GM19035 (cell line): ENCODE measurements at regions not wholly inside any gene's neighbourhood (a gene's known extent, or its start where the extent isn't known, plus 50 kb on each side); places are given as distances from the start of the nearest gene placed in this dataset.

Experiments used
- ATAC-seq: cut with Tn5 transposase; IDR thresholded peaks from one replicate; pipeline ENCODE4 v1.9.1; 2021; ENCODE audit not compliant: unreplicated experiment

DNA sequence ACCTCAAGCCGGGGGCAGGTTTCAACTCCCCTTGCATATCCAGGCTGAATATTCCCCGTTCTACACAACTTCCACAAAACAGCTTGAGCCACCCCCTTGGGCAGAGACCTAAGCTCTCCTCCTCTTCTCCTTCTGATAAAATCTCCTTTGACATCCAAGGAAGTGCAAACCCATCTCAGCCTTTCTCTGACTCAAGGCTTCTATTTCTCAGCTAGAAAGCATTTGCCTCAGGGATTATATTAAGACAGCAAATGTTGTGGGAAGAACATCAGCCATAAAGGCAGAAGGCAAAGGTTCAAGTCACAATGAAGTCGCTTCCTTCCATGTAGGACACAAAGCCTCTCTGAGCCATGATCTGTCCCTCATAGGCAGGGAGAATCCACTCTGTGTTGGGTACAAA lies 386.6 kb upstream of the ARID1B start:
- no peak for ATAC-seq

GRCh38 chr6:156389296-156389695 lies 387.9 kb upstream of the ARID1B start:
- no peak for ATAC-seq

DNA sequence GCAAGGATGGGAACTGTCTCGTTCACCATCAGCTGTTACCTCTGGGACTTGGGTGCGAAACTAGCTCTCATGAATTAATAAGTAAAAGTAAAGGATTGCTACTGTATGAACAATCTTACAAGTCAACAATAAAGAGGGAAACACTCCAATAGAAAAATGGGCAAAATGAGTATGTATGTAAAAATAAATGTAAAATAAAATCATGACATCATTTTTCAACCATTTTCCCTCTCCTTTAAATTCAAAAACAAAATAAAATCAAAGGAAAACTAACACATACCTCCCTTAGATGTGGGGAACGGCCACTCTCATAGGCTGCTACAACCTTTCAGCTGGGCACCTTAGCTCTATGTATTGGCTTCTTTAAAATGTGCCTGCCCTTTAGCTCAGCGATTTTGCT lies 389.7 kb upstream of the ARID1B start:
- no peak for ATAC-seq

- no peak for ATAC-seq
Observed at GRCh38 chr6:156383059-156383458, 394.1 kb upstream of the ARID1B start.

DNA sequence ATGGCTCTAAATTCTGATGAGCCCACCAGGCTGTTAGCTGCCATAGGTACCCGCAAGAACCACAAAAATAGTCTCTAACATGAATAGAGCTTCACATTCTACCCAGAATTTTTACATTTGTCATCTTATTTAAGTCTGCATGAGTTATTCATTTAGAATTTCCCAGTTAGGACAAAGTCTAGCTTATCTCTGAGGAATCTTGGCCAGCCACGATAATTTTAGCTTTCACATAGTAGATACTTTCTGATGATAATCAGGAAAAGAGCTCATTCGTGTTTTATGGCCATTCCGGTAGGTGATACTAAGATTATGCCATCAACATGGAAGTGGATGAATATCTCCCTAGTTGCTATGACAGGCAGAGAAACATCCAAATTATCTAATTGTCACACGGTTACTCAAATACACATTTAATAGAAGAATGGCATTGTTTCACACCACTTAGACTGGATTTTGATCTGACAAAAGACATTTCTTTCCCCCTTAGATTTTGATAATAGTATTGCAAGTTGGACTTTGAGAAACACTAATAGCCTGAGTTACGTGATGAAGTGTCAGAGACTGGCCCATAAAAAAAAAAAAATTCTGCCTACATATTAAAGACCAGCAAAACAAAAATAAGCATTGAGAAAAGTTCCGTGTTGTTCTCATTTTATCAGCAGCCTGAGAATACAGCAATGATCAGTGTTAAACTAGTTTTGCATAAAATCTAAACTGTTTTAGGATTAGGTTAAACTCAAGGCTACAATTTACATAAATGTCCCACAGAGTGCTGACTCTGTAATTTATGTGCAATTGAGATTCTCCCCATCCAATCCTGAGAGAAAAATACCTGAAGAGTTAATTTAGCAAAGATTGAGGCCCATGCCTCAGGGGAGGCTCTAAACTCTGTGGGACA lies 397.5 kb upstream of the ARID1B start:
- ATAC-seq = no peak

- no peak for ATAC-seq
Observed at GRCh38 chr6:156378853-156379252, 398.3 kb upstream of the ARID1B start.

GRCh38 chr6:156376091-156376490 lies 401.1 kb upstream of the ARID1B start:
- ATAC-seq = no peak

GRCh38 chr6:156359912-156360311 lies 417.3 kb upstream of the ARID1B start:
- ATAC-seq = no peak

DNA sequence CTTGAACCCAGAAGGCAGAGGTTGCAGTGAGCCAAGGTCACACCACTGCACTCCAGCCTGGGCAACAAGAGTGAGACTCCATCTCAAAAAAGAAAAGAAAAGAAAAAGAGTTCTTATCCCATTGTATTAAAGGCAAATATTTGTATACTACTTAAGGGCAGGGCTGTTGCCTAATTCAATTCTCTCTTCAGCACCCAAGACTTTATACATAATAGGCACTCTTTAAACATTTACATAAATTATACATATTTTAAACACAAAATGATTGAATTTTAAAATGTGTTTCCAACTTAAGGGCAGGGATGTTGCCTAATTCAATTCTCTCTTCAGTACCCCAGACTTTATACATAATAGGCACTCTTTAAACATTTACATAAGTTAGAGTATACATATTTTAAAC lies 424.3 kb upstream of the ARID1B start:
- ATAC-seq = no peak

DNA sequence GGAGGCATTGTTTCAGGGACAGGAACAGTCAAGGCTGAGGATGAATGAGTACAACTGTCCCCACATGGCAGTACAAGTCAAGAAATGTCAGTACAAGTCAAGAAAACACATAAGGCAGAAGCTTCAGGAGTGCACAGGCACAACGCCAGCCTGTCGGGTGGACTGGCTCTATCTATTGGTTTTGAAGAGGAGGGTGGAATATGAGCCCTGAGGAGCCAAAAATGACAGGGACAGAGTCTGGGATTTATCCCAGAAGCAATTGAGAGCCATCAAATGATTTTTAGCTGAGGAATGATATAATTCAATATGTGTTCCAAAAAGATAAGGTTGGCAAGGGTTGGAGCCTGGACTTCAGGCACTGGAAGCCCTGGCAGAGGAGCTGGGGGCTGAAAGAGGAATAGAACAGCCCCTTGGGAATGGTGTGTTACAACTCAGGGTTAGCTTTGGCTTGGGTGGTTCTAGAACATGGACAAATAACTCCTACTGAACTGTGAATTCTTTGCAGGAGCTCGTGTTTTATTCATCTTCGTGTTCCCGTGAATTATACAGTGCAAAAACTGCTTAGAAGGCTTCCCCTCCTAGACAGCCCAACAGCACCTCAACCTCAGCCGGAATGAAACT lies 425.7 kb upstream of the ARID1B start:
- no peak for ATAC-seq

DNA sequence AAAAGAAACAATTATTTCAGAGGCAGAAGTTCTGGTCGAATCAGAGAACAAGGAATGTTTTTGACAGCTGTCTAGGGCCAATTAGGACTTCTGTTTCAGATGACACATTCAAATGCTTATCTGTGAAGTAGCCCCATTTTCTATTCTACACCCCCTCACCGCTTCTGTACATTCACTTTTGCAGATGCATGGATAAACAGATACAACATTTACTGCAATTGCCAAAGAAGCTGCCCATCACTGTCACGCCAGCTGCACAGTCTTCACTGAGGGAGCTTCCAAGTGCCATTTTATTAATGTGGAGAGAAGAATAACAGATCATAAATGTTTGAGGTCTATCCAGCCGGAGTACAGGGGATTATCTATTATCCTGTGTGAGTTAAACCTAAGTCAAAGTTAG lies 426.8 kb upstream of the ARID1B start:
- ATAC-seq = no peak

DNA sequence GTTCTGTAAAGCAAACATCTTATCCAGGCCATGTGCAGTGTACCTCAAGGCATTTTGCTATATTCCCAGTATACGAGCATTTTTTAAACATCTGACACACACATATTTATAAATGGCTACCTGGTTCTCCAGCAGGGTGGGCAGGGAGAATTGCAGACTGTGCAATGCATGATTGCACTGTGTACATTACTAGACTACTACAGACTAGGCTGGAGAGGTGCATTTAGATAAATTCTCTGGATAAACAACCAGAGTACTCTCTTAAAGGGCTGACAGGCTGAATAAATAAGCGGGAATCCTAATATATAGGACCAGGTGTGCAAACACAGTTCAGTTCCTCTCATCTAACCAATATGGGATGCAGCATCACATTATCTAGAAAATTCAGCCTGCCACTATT lies 428.3 kb upstream of the ARID1B start:
- no peak for ATAC-seq

DNA sequence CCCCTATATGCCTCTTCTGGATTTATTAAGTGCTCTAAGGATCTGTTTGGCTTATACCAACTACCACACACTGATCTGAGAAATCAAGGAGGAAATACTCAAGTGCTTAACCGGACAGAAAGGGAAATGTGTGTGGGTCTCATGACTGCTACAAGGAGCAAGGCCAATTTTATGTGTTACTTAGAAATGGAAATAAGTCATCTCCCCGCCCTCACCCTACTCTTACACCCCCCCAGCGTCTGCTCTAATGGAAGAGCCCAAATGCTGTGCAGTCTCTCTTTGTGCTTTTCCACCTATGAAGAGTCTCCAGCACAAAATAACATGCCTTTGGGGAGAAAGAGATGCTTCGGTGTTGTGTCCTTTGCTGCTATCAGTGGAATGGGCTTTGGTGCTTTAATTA lies 428.8 kb upstream of the ARID1B start:
- ATAC-seq = no peak

DNA sequence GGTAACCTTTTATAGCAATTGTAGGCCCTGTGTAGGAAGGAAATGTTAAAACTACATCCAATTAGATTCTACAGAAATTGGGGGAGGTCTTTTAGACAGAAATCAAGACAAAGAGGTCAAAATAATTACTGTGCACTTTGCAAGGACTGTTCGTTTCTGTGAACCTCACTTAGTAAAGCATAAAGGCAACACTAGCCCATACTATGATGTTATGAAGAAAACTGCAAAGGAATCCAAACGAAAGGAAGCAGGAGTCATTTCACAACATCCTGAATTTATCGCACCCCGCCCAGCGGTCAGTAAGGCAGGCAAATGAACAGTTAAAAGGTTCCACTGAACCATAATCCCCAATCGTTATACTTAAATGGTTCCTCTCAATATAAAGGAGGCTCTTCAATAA lies 429.5 kb upstream of the ARID1B start:
- ATAC-seq = no peak

DNA sequence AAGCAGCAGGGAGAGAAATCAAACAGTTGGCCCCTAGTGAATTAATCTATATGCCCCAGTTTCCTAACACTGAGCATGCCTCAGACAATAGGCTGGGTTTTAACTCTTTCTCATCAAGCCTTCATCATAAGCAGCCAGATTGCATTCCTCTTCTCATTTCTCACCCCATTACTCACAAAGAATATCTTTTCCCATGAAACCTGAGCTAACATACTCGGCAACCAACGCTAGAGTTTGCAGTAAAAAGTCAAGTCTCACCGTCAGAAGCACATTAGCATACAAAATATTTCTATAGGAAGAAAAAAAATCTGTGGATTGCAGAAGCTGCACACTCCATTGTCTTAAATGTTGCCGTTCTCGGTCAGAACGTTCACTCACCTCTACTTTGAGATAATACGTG lies 429.9 kb upstream of the ARID1B start:
- ATAC-seq = no peak

- ATAC-seq = no peak
Observed at GRCh38 chr6:156345700-156346099, 431.5 kb upstream of the ARID1B start.

DNA sequence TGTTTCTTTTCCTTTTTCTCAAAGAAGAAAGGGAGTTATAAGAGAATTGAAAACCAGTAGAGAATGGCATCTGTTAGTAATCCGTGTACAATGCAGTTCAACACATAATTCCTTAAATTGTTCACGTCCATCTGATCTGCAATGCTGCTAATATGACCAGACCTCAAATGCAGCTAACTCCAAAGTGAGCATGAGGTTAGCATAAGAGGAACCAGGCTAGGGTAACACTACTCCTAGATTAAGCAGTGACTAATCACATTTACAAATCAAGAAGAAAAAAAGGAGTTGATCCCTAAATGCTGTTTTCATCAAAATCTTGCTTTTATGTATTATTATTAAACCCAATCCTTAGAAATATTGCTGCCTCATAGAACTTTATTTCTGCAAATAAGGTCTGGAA lies 432.7 kb upstream of the ARID1B start:
- ATAC-seq = no peak

DNA sequence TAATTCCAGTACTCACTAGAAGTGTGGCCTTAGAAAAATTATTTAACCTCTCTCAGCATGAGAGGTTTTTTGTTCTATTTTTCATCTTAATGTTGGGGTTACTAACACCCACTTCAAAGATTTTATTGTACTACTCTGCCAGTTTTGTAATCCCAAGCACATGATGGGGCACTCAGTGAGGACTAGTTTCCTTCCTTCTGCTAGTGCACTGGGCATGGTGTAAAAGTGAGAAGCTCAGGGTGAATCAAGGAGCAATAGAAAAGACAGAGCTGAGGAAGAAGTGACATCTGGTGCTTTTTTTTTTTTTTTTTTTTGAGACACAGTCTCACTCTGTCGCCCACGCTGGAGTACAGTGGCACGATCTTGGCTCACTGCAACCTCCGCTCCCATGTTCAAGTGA lies 439.4 kb upstream of the ARID1B start:
- no peak for ATAC-seq

DNA sequence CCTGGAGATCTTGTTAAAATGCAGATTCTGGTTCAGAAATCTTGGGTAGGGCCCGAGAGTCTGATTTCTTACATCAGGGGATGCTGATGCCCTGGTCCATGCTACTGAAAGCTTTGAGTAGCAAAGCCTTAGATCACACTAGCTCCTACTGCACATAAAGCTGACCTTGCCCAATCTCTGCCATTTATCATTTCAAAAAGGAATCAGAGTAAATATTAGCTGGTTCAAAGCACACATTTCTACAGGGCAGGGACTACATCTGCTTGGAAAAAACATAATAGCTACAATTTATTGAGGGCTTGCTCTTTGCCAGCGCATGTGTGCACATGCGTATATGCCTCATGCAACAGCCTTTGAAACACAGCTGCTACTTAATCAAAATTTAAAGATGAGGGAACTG lies 440.4 kb upstream of the ARID1B start:
- no peak for ATAC-seq

DNA sequence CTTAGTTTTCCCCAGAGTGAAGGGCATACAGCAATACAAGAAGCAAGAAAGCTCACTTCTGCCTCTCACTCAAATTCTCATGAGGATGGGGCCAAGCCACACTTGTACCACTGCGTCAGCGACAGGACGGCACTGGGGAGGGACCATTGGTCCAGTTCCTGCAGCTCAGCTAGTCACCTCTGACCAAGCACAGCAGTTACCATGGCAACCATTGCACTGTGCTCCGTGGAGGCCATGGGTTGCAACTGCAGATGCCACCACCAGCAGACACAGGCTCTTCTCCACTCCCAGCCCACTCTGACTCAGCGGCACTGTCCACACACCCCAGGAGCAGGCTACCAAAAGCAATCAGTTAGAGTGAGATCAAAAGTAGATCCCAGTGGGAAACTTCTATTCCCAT lies 441.1 kb upstream of the ARID1B start:
- ATAC-seq = no peak

DNA sequence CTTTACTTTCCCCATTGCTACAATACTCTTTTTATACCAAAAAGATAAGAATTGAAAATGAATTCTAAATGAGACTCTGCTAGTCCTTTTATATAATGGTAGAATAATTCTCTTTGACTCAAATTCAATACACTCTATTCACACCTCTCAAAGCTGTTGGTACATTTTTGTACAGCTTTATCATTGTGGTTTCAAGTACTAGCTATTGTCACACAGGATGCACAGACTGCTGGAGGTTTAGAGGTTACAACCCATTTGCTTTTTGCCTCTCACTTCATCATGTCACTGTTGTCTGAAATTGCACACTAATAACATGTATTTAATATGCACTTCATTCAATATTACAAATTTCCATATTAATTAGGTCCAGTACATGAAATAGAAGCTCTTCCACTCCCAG lies 442.2 kb upstream of the ARID1B start:
- ATAC-seq = no peak

DNA sequence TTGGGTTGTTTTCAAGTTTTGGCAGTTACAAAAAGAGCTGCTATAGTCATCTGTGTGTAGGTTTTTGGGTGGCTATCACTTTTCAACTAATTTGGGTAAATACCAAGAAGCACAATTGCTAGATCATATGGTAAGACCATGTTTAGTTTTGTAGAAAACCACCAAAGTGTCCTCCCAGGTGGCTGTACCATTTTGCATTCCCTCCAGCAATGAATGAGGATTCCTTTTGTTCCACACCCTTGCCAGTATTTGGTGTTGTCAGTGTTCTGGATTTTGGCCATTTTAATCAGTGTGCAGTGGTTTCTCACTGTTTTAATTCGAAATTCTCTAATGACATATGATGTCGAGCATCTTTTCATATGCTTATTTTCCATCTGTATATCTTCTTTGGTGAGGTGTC lies 457.5 kb upstream of the ARID1B start:
- no peak for ATAC-seq
